GM12891 (cell line): ENCODE measurements at regions not wholly inside any gene's neighbourhood (a gene's known extent, or its start where the extent isn't known, plus 50 kb on each side); places are given as distances from the start of the nearest gene placed in this dataset.

ENCODE experiments used
- PAX5 ChIP-seq: IDR thresholded peaks from 2 replicates; pipeline ENCODE4 v1.6.1; 2011; ENCODE audit warnings: low read length, moderate library complexity, mild to moderate bottlenecking; ENCODE audit not compliant: insufficient read depth, severe bottlenecking
- POLR2A ChIP-seq: IDR thresholded peaks from 2 replicates; pipeline ENCODE4 v1.6.1; 2011; ENCODE audit warnings: low read depth, low read length, control low read depth
- POLR2AphosphoS5 ChIP-seq: IDR thresholded peaks from 2 replicates; pipeline ENCODE4 v1.6.1; 2011; ENCODE audit warnings: low read depth, low read length, control low read depth
- POU2F2 ChIP-seq: IDR thresholded peaks from 2 replicates; pipeline ENCODE4 v1.6.1; 2011; ENCODE audit warnings: low read depth, mild to moderate bottlenecking, control low read depth, low read length, moderate library complexity
- SPI1 ChIP-seq: IDR thresholded peaks from 2 replicates; pipeline ENCODE4 v1.6.1; 2011; ENCODE audit warnings: low read depth, low read length, control low read depth
- TAF1 ChIP-seq: IDR thresholded peaks from 2 replicates; pipeline ENCODE4 v1.6.1; 2011; ENCODE audit warnings: low read depth, low read length, control low read depth

- TF ChIP-seq POLR2A (no peak), POLR2AphosphoS5 (no peak), TAF1 (no peak), SPI1 (no peak), POU2F2 (no peak), PAX5 (no peak)
These were observed 86.1 kb upstream of the WNT7B start for GRCh38 chr22:46062971-46063631.
